IMR-90 (cell line): ENCODE measurements at regions not wholly inside any gene's neighbourhood (a gene's known extent, or its start where the extent isn't known, plus 50 kb on each side); places are given as distances from the start of the nearest gene placed in this dataset.

Experiments
- ATAC-seq: fragments of 200-7000 bp; cut with Tn5 transposase; 2 replicates; pipeline ENCODE4 v1.9.1; 2020; ENCODE audit warnings: low read depth, mild to moderate bottlenecking, moderate library complexity
- BruUV-seq: library from RNA; stranded (reverse); fragments of 400-500 nt; replicated peaks from 2 replicates; lab custom pipeline; 2021; lab: Mats Ljungman, UMichigan
- CTCF ChIA-PET: fragments of 300-600 bp; formaldehyde crosslinking; extraction: SDS; loops from one replicate; lab custom pipeline; 2021; ENCODE audit warnings: antibody characterized with exemption; lab: Yijun Ruan, JAX
- POLR2A ChIA-PET: fragments of 300-600 bp; sonication (Branson Sonifier 250); formaldehyde crosslinking; loops from one replicate; lab custom pipeline; 2022; ENCODE audit warnings: antibody characterized with exemption; ENCODE audit not compliant: unreplicated experiment; lab: Charles Lee
- DNase-seq: peaks from one replicate; pipeline ENCODE4 v3.0.0; 2013
- H2AFZ ChIP-seq: replicated peaks from 2 replicates; pipeline ENCODE3; 2013; ENCODE audit warnings: low read length, mild to moderate bottlenecking; ENCODE audit not compliant: poor library complexity
- H2AK5ac ChIP-seq: 2 replicates; pipeline ENCODE4 v1.6.1; 2013; ENCODE audit warnings: low read depth, low read length, inconsistent platforms
- H2AK9ac ChIP-seq: replicated peaks from 2 replicates; pipeline ENCODE3; 2013; ENCODE audit warnings: mild to moderate bottlenecking, low read depth, low read length, moderate library complexity; ENCODE audit not compliant: poor library complexity
- H2BK120ac ChIP-seq: 2 replicates; pipeline ENCODE4 v1.6.1; 2013; ENCODE audit warnings: low read depth, low read length, inconsistent platforms
- H2BK15ac ChIP-seq: 3 replicates; pipeline ENCODE4 v1.6.1; 2013; ENCODE audit warnings: low read depth, low read length, inconsistent platforms
- H2BK20ac ChIP-seq: 2 replicates; pipeline ENCODE4 v1.6.1; 2013; ENCODE audit warnings: low read depth, mild to moderate bottlenecking, inconsistent platforms, low read length, moderate library complexity
- H2BK5ac ChIP-seq: 2 replicates; pipeline ENCODE4 v1.6.1; 2013; ENCODE audit warnings: mild to moderate bottlenecking, low read depth, low read length, inconsistent platforms; ENCODE audit not compliant: poor library complexity, severe bottlenecking
- H3K14ac ChIP-seq: replicated peaks from 2 replicates; pipeline ENCODE4 v1.6.1; 2013; ENCODE audit warnings: low read depth, low read length, inconsistent platforms
- H3K18ac ChIP-seq: 2 replicates; pipeline ENCODE4 v1.6.1; 2013; ENCODE audit warnings: low read depth, low read length, control low read depth
- H3K23ac ChIP-seq: 2 replicates; pipeline ENCODE4 v1.6.1; 2013; ENCODE audit warnings: low read depth, low read length, inconsistent platforms
- H3K27ac ChIP-seq: 2 replicates; pipeline ENCODE4 v1.5.1; 2013; ENCODE audit warnings: mild to moderate bottlenecking, control low read depth, low read length; ENCODE audit not compliant: insufficient read depth
- H3K27me3 ChIP-seq: 2 replicates; pipeline ENCODE4 v1.6.1; 2013; ENCODE audit warnings: low read length; ENCODE audit not compliant: control insufficient read depth, insufficient read depth
- H3K36me3 ChIP-seq: 2 replicates; pipeline ENCODE4 v1.6.1; 2013; ENCODE audit warnings: low read length, mixed read lengths; ENCODE audit not compliant: control insufficient read depth, insufficient read depth
- H3K4ac ChIP-seq: 2 replicates; pipeline ENCODE4 v1.6.1; 2013; ENCODE audit warnings: low read depth, low read length, inconsistent platforms
- H3K4me1 ChIP-seq: 2 replicates; pipeline ENCODE4 v1.6.1; 2013; ENCODE audit warnings: low read length, mixed read lengths; ENCODE audit not compliant: control insufficient read depth, insufficient read depth
- H3K4me2 ChIP-seq: 2 replicates; pipeline ENCODE4 v1.6.1; 2013; ENCODE audit warnings: low read depth, mild to moderate bottlenecking, control low read depth, low read length, moderate library complexity
- H3K4me3 ChIP-seq: 2 replicates; pipeline ENCODE4 v1.5.1; 2013; ENCODE audit warnings: low read depth, mild to moderate bottlenecking, control low read depth, low read length, moderate library complexity; ENCODE audit not compliant: insufficient read depth
- H3K56ac ChIP-seq: 2 replicates; pipeline ENCODE4 v1.6.1; 2013; ENCODE audit warnings: low read length, inconsistent platforms; ENCODE audit not compliant: insufficient read depth; ENCODE audit errors: extremely low read depth
- H3K79me1 ChIP-seq, 2 experiments: 2 replicates each; pipeline ENCODE4 v1.6.1; 2013; ENCODE audit warnings: low read length in 2 of 2, inconsistent platforms in 1 of 2, low read depth in 1 of 2
- H3K9ac ChIP-seq: 2 replicates; pipeline ENCODE4 v1.6.1; 2013; ENCODE audit warnings: low read depth, low read length, control low read depth
- H3K9me1 ChIP-seq: 2 replicates; pipeline ENCODE4 v1.6.1; 2013; ENCODE audit warnings: low read length, inconsistent platforms; ENCODE audit not compliant: insufficient read depth
- H3K9me3 ChIP-seq: 2 replicates; pipeline ENCODE4 v1.6.1; 2013; ENCODE audit warnings: low read length; ENCODE audit not compliant: control insufficient read depth, insufficient read depth
- H4K20me1 ChIP-seq: 2 replicates; pipeline ENCODE4 v1.6.1; 2013; ENCODE audit warnings: low read length, inconsistent platforms; ENCODE audit not compliant: insufficient read depth
- H4K5ac ChIP-seq: 2 replicates; pipeline ENCODE4 v1.6.1; 2013; ENCODE audit warnings: mild to moderate bottlenecking, low read depth, low read length, control low read depth
- H4K8ac ChIP-seq, 2 experiments: 2 replicates each; pipeline ENCODE4 v1.6.1; 2013; ENCODE audit warnings: low read depth in 2 of 2, low read length in 2 of 2, control low read depth in 1 of 2, inconsistent platforms in 1 of 2
- H4K91ac ChIP-seq: 2 replicates; pipeline ENCODE4 v1.6.1; 2013; ENCODE audit warnings: low read depth, low read length, inconsistent platforms; ENCODE audit not compliant: insufficient read depth
- BHLHE40 ChIP-seq: fragments of 150-350 bp; IDR thresholded peaks from 2 replicates; pipeline ENCODE4 v1.6.1; 2016; ENCODE audit warnings: mild to moderate bottlenecking, low read depth, low read length
- CEBPB ChIP-seq: IDR thresholded peaks from 2 replicates; pipeline ENCODE4 v1.6.1; 2012; ENCODE audit warnings: low read depth, low read length, improper control_type of control experiment
- CHD1 ChIP-seq: IDR thresholded peaks from 2 replicates; pipeline ENCODE4 v1.6.1; 2012; ENCODE audit warnings: low read depth, low read length, improper control_type of control experiment
- FOS ChIP-seq: fragments of 150-350 bp; IDR thresholded peaks from 2 replicates; pipeline ENCODE4 v1.6.1; 2016; ENCODE audit warnings: low read depth, low read length
- MAFK ChIP-seq: IDR thresholded peaks from 2 replicates; pipeline ENCODE4 v1.6.1; 2012; ENCODE audit warnings: low read depth, low read length, improper control_type of control experiment
- MXI1 ChIP-seq: IDR thresholded peaks from 2 replicates; pipeline ENCODE4 v1.6.1; 2012; ENCODE audit warnings: low read depth, mild to moderate bottlenecking, low read length, moderate library complexity, borderline replicate concordance
- SMC3 ChIP-seq: fragments of 150-350 bp; IDR thresholded peaks from 2 replicates; pipeline ENCODE4 v1.6.1; 2016; ENCODE audit warnings: low read depth, mild to moderate bottlenecking, antibody characterized with exemption, low read length, moderate library complexity
- WGBS, 2 experiments: methylation state at CpG; one replicate each; pipeline versions ENCODE4 v1.1.5 to v1.1.7; 2013; ENCODE audit warnings: missing lambda C conversion rate in 2 of 2; ENCODE audit not compliant: insufficient read length in 1 of 2; ENCODE audit errors: extremely low coverage in 2 of 2; 5-methylcytosine and 5-hydroxymethylcytosine counted together
- dilution Hi-C: fragments of 300-500 bp; cut with HindIII; formaldehyde crosslinking; loops from one replicate; pipeline ENCODE4 v1.14.3; 2018; ENCODE audit warnings: low sequenced_read_pairs; ENCODE audit not compliant: unreplicated experiment
- in situ Hi-C: fragments of 300-500 bp; cut with MboI; formaldehyde crosslinking; loops from 3 replicates; pipeline ENCODE4 v1.14.3; 2019; ENCODE audit warnings: low sequenced_read_pairs, inconsistent platforms, mixed read lengths
- intact Hi-C: fragments of 100-400 bp; cut with micrococcal nuclease; formaldehyde crosslinking; loops from 2 replicates; pipeline ENCODE4 v1.10.0; 2022

DNA sequence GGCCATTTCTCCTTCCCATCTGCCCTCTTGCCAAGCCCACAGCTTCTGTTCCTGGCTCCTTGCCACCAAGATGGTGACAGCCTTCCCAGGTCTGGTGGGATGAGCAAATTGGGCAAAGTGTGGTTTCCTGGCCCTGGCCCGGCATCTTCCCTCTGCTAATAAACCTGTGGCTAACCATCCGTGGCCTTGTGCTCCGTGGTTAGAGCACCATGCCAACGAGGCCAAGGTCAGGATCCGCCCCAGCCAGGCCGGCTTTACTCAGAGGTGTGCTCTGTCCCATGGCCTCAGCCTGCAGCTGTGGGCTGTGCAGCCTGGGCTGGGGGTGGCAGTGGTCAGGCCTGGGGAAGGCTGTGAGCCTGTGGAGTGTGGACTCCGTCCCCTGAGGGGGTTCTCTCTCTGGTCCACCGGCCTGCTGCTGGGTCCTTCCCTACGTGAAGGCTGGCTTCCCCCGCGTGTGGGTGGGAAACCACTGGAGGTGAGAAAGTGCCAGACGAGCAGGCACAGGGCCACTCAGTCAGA lies 117.4 kb downstream of the VEGFA start:
- no peaks in the 10 kb centered on the region for H4K20me1 ChIP-seq
- no peak overlapping the region for H3K4me2 ChIP-seq
- intact Hi-C loops: no loop called here
- H2BK20ac ChIP-seq: no peak overlapping the region
- ChIA-PET POLR2A (no interaction called here), CTCF (no interaction called here)
- BruUV-seq: no TSS peak
- H3K4me3 ChIP-seq: no peak overlapping the region
- H4K91ac ChIP-seq: no peak overlapping the region
- no peak overlapping the region for H3K4ac ChIP-seq
- no peak overlapping the region for H2BK120ac ChIP-seq
- no peak overlapping the region for H2BK5ac ChIP-seq
- no peak overlapping the region for H3K56ac ChIP-seq
- no peak for TF ChIP-seq CHD1
- TF ChIP-seq SMC3: no peak
- no peak for TF ChIP-seq CEBPB
- no peak for TF ChIP-seq MXI1
- TF ChIP-seq BHLHE40: no peak
- no peak for TF ChIP-seq FOS
- no peak for TF ChIP-seq MAFK
- H3K9me3 ChIP-seq: no peaks in the 10 kb centered on the region
- H3K4me1 ChIP-seq: peaks cover 2% of the 10 kb centered on the region
- H2AK5ac ChIP-seq: no peak overlapping the region; the same call in 1 of the 2 replicates
- no peak overlapping the region for H3K27ac ChIP-seq
- no peaks in the 10 kb centered on the region for H3K36me3 ChIP-seq
- no peak overlapping the region for H2BK15ac ChIP-seq
- no peak overlapping the region for H4K8ac ChIP-seq
- in situ Hi-C loops: no loop called here
- H3K9me1 ChIP-seq: 0 out of 2 replicates have a peak, but pooled peaks cover 4% of the 10 kb centered on the region
- peak overlapping the region; percentile 16 for H2AK9ac ChIP-seq
- H3K27me3 ChIP-seq: peaks cover 32% of the 10 kb centered on the region
- no peak overlapping the region for H3K23ac ChIP-seq
- H4K5ac ChIP-seq: no peak overlapping the region
- no peak overlapping the region for H3K18ac ChIP-seq
- dilution Hi-C loops: no loop called here
- no peak overlapping the region for H3K14ac ChIP-seq
- DNase-seq (no peak), ATAC-seq (no peak)
- no peaks in the 10 kb centered on the region for H3K79me1 ChIP-seq
- WGBS, 2 experiments: no CpG with 5 or more reads among the region's 12 CpGs
- H2AFZ ChIP-seq: no peak overlapping the region
- H3K9ac ChIP-seq: no peak overlapping the region
